SK-N-SH (cell line): ENCODE measurements at regions not wholly inside any gene's neighbourhood (a gene's known extent, or its start where the extent isn't known, plus 50 kb on each side); places are given as distances from the start of the nearest gene placed in this dataset.

ENCODE experiments used
- CTCF ChIA-PET: fragments of 300-600, 350-600 bp; formaldehyde crosslinking; extraction: SDS; loops from one replicate; lab custom pipeline; 2021; lab: Yijun Ruan, JAX
- POLR2A ChIA-PET: fragments of 350-600 bp; sonication (Branson Sonifier 250); formaldehyde crosslinking; extraction: SDS; loops from one replicate; lab custom pipeline; 2020; ENCODE audit warnings: antibody characterized with exemption, inconsistent platforms; lab: Yijun Ruan, JAX
- DNase-seq: peaks from one replicate; pipeline ENCODE4 v3.0.0; 2012
- H2AFZ ChIP-seq: fragments of 200-600 bp; sonication (generic); 2 replicates; pipeline ENCODE4 v1.8.1; 2016; ENCODE audit warnings: antibody characterized with exemption, mild to moderate bottlenecking, low read depth
- H3F3A ChIP-seq: fragments of 200-600 bp; sonication (generic); replicated peaks from 2 replicates; pipeline ENCODE3; 2016; ENCODE audit warnings: antibody characterized with exemption, mild to moderate bottlenecking; ENCODE audit not compliant: insufficient read depth
- H3K27ac ChIP-seq, 2 experiments: fragments of 200-500 bp in 1 of 2; fragments of 200-600 bp in 1 of 2; sonication (Bioruptor generic) in 1 of 2; sonication (generic), shearing (Covaris generic) in 1 of 2; 2 replicates each; pipeline versions ENCODE4 v1.5.1 to v1.6.1; 2014 to 2016; ENCODE audit warnings: low read depth in 2 of 2, inconsistent platforms in 1 of 2, low read length in 1 of 2, mild to moderate bottlenecking in 1 of 2, mixed read lengths in 1 of 2
- H3K27me3 ChIP-seq: fragments of 200-600 bp; sonication (generic), shearing (Covaris generic); 2 replicates; pipeline ENCODE4 v1.6.1; 2016; ENCODE audit warnings: mixed run types; ENCODE audit not compliant: insufficient read depth
- H3K36me3 ChIP-seq, 2 experiments: fragments of 200-500 bp in 1 of 2; fragments of 200-600 bp in 1 of 2; sonication (Bioruptor generic) in 1 of 2; sonication (generic) in 1 of 2; replicated peaks in 1 of 2; 2 replicates each; pipeline versions ENCODE3 to v1.5.1; 2014 to 2016; ENCODE audit warnings: low read length in 1 of 2, mild to moderate bottlenecking in 1 of 2; ENCODE audit not compliant: insufficient read depth in 2 of 2, control insufficient read depth in 1 of 2
- H3K4me1 ChIP-seq, 2 experiments: fragments of 200-500 bp in 1 of 2; fragments of 200-600 bp in 1 of 2; sonication (Bioruptor generic) in 1 of 2; sonication (generic), shearing (Covaris generic) in 1 of 2; 2 replicates each; pipeline versions ENCODE4 v1.5.1 to v1.6.1; 2014 to 2016; ENCODE audit warnings: low read depth in 1 of 2, low read length in 1 of 2, mixed run types in 1 of 2; ENCODE audit not compliant: insufficient read depth in 2 of 2, control insufficient read depth in 1 of 2
- H3K4me2 ChIP-seq: fragments of 200-600 bp; sonication (generic), shearing (Covaris generic); 2 replicates; pipeline ENCODE4 v1.6.1; 2017; ENCODE audit warnings: mixed run types
- H3K4me3 ChIP-seq, 2 experiments: fragments of 200-500 bp in 1 of 2; fragments of 200-600 bp in 1 of 2; sonication (Bioruptor generic) in 1 of 2; sonication (generic), shearing (Covaris generic) in 1 of 2; 2 replicates each; pipeline versions ENCODE4 v1.5.1 to v1.8.1; 2014 to 2016; ENCODE audit warnings: low read depth in 2 of 2, inconsistent platforms in 1 of 2, low read length in 1 of 2, mild to moderate bottlenecking in 1 of 2, mixed read lengths in 1 of 2, moderate library complexity in 1 of 2
- H3K79me2 ChIP-seq: fragments of 200-600 bp; sonication (generic); 2 replicates; pipeline ENCODE4 v1.8.1; 2017; ENCODE audit warnings: mild to moderate bottlenecking; ENCODE audit not compliant: insufficient read depth
- H3K9ac ChIP-seq: fragments of 200-600 bp; sonication (generic); 2 replicates; pipeline ENCODE4 v1.6.1; 2017; ENCODE audit warnings: mixed run types
- H3K9me2 ChIP-seq: fragments of 200-600 bp; sonication (generic); 2 replicates; pipeline ENCODE4 v1.6.1; 2017; ENCODE audit warnings: mixed run types
- H3K9me3 ChIP-seq: fragments of 200-600 bp; sonication (generic); 2 replicates; pipeline ENCODE4 v1.6.1; 2017; ENCODE audit warnings: mixed run types, mild to moderate bottlenecking, moderate library complexity
- H4K20me1 ChIP-seq: fragments of 200-600 bp; sonication (generic); 2 replicates; pipeline ENCODE4 v1.6.1; 2017; ENCODE audit warnings: mild to moderate bottlenecking, mixed run types; ENCODE audit not compliant: insufficient read depth
- CTCF ChIP-seq: fragments of 200-600 bp; sonication (generic); IDR thresholded peaks from 2 replicates; pipeline ENCODE4 v1.6.1; 2017; ENCODE audit warnings: antibody characterized with exemption, mild to moderate bottlenecking, moderate library complexity
- IRF3 ChIP-seq: fragments of 150-350 bp; IDR thresholded peaks from 2 replicates; pipeline ENCODE4 v1.6.1; 2016; ENCODE audit warnings: mild to moderate bottlenecking, low read depth, low read length
- JUND ChIP-seq: IDR thresholded peaks from 2 replicates; pipeline ENCODE4 v1.4.0; 2012
- MAX ChIP-seq: IDR thresholded peaks from 2 replicates; pipeline ENCODE4 v1.4.0; 2012; ENCODE audit warnings: low read depth
- MEF2A ChIP-seq: IDR thresholded peaks from 2 replicates; pipeline ENCODE4 v1.4.0; 2012; ENCODE audit warnings: low read depth, borderline replicate concordance
- RCOR1 ChIP-seq: fragments of 150-350 bp; IDR thresholded peaks from 2 replicates; pipeline ENCODE4 v1.6.1; 2017; ENCODE audit warnings: antibody characterized with exemption, low read length
- RFX5 ChIP-seq: IDR thresholded peaks from 2 replicates; pipeline ENCODE4 v1.6.1; 2012; ENCODE audit warnings: mild to moderate bottlenecking, improper control_type of control experiment, low read length
- TAF1 ChIP-seq: IDR thresholded peaks from 2 replicates; pipeline ENCODE4 v1.6.1; 2012; ENCODE audit warnings: low read depth, mild to moderate bottlenecking, low read length, moderate library complexity, borderline replicate concordance
- TCF12 ChIP-seq: IDR thresholded peaks from 2 replicates; pipeline ENCODE4 v1.4.0; 2012
- WGBS: methylation state at CpG from one replicate; pipeline ENCODE4 v1.1.6; 2017; ENCODE audit warnings: low lambda C conversion rate; 5-methylcytosine and 5-hydroxymethylcytosine counted together
- TF ChIP-seq, protein P1 (sequence below): IDR thresholded peaks from 2 replicates; pipeline ENCODE4; 2012

- TF ChIP-seq MAX (no peak), MEF2A (no peak), TAF1 (no peak), TCF12 (no peak), RCOR1 (no peak), RFX5 (no peak)
- TF ChIP-seq, protein P1, sequence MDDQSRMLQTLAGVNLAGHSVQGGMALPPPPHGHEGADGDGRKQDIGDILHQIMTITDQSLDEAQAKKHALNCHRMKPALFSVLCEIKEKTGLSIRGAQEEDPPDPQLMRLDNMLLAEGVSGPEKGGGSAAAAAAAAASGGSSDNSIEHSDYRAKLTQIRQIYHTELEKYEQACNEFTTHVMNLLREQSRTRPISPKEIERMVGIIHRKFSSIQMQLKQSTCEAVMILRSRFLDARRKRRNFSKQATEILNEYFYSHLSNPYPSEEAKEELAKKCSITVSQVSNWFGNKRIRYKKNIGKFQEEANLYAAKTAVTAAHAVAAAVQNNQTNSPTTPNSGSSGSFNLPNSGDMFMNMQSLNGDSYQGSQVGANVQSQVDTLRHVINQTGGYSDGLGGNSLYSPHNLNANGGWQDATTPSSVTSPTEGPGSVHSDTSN: no peak
Measured at GRCh38 chr4:138392751-138393308, 150.7 kb upstream of the SLC7A11 start (continued).

GRCh38 chr4:138389976-138390685 lies 148.0 kb upstream of the SLC7A11 start:
- Histone ChIP-seq H3K4me1 (no peaks in the 10 kb centered on the region), H3K9ac (no peak overlapping the region), H3K36me3 (no peaks in the 10 kb centered on the region), H4K20me1 (no peaks in the 10 kb centered on the region), H3K4me3 (no peak overlapping the region), H3K4me2 (no peak overlapping the region), H3K9me3 (no peaks in the 10 kb centered on the region), H3K27ac (no peak overlapping the region), H3K79me2 (no peaks in the 10 kb centered on the region), H3K9me2 (no peaks in the 10 kb centered on the region), H2AFZ (no peak overlapping the region), H3F3A (no peaks in the 10 kb centered on the region), H3K27me3 (no peaks in the 10 kb centered on the region)
- TF ChIP-seq JUND (0 out of 2 replicates have a peak, but pooled peaks have one; percentile 8), RCOR1 (no peak), IRF3 (no peak), CTCF (no peak)
- TF ChIP-seq, protein P1: 0 out of 2 replicates have a peak, but pooled peaks have one; percentile 27
- POLR2A ChIA-PET: no interaction called here
- 17% methylated on average over 2 of the region's 2 CpGs for WGBS
- DNase-seq: no peak
- CTCF ChIA-PET: no interaction called here
